AG20443 (cell line): ENCODE measurements at regions not wholly inside any gene's neighbourhood (a gene's known extent, or its start where the extent isn't known, plus 50 kb on each side); places are given as distances from the start of the nearest gene placed in this dataset.

ENCODE experiments used
- DNase-seq: peaks from one replicate; pipeline ENCODE4 v3.0.0; 2012; ENCODE audit warnings: low spot score, mixed read lengths

DNA sequence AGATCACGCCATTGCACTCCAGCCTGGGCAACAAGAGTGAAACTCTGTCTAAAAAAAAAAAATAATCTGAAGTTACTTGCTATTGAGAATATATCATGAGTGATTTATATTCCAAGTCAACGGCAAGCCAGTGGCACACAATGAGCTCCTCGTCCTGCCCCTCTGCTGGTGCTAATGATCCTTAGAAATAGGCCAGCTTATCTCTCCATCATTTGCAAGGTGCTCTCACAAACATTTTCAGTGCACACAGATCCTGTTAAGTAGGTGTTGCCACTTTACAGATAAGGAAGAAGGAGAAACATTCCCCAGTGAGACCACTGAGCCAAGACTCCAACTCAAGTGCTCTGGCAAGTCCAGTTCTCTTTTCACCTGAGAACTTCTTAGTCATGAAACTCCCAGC is 91.3 kb upstream of the GPR45 start:
- no peak for DNase-seq

DNA sequence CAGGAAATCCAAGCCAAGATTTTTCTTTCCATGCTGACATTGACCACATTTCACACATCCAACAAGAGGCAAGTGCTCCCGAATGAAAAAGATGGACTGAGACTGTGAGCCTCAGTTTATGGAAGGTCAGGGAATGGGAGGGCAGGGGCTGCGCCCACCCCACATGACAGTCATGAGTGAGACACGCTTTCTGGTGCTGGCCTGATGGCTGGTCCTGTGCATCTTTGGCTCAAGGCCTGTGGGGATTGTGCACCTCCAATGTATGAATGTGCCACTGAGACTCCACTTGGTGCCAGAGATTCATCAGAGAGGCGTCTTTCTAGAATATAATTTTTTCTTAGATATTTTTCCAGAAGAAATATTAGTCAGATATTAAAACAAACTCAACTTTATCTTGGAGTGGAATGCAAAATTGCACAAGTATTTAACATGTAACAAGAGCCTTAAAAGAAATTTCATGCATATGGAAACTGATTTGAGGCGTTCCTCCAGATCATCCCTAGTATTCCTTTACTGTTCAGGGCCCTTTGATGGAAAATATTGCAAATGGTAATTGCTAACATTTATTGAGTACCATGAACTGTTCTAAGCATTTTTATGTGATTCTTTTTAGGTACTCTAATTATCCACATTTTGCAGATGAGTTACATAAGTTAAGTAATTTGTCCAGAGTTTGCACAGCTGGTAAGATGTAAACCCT is 87.3 kb upstream of the GPR45 start:
- no peak for DNase-seq

DNA sequence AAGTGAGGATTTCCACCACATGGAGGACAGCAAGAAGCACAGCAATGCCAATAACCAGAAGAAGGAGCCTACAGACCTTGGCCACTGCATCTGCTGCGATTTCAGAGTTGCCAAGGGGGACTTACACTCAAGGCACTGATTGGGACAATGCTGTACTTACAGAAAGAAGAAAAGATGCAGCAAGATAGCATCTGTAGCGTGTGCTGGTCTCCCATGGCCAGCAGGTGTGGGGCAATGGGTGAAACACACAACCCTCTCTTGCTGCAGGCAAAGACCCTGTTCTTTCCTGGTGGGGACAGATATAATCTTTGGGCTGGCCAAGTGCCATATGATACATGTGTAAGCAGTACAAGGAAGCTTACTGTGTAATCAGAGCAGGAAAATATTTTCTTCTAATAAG is 85.4 kb upstream of the GPR45 start:
- DNase-seq, result no peak

DNA sequence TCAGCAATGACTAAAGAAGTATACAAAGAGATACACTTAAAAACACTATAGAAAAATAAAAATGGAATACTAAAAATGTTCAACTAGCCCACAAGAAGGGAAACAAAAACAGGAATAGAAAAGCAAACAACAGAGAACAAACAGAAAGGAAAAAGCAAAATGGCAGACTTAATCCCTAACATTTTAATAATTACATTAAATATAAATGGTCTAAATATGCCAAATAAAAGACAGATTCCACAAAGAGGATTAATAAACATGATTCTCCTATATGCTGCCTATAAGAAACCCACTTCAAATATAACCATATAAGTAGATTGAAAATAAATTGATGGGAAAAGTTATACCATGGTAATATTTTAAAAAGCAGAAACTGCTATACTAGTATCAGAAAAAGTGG is 83.5 kb upstream of the GPR45 start:
- no peak for DNase-seq

DNA sequence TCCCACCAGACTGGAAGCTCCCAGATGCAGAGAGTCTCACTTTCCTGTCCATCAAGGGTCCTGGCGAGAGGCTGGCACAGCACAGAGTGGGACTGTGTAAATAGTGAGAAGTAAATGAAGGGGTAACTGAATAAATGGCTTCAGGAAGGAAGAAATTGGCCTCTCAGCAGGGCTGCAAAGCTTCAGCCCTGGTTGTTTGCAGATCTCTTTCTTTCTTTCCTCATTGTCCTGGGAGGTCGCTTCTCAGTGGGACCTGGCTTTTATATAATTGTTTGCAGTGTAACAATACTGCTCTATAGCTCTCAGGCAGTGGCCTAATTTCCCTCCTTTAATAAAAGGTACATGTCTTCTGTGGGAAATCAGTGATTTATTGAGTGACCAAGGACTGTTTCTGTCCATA is 74.9 kb upstream of the GPR45 start:
- DNase-seq, result no peak

DNA sequence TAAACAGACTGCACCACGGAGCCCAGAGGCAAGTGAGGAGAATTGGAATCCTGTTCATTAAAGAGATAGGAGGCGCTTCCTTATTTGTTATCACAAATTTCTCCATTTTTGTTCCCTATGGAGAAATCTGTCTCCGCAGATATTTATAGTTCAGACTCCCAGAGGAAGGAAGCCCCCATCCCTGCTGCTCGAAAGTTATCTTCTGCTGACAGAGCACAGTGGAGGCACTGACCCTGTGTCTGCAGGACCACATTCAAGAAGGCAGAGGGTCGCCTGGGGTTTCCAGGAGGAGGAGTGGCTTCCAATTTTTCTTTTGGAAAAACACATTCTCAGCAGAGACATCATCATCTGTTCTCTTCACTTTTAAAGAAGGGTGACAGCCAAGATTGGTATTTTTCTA is 73.0 kb upstream of the GPR45 start:
- no peak for DNase-seq

DNA sequence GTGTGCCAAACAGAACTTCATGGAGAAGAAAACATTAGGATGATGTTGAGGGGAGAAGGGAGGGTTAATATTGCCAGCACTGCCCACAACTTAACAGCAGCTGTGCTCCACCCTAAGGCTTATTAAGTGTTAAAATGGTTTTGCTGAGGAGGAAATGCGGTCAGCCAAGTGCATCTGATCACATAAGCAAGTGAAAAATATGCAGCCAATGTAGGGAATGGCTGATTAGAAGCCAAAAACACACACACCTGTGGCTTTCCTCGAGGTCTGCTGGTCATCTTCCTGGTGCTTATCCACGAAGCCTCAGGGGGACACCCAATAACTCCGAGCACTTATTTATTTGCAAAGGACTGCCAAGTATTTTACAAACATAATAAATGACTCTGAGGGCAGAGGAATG is 66.3 kb upstream of the GPR45 start:
- DNase-seq, result no peak

DNA sequence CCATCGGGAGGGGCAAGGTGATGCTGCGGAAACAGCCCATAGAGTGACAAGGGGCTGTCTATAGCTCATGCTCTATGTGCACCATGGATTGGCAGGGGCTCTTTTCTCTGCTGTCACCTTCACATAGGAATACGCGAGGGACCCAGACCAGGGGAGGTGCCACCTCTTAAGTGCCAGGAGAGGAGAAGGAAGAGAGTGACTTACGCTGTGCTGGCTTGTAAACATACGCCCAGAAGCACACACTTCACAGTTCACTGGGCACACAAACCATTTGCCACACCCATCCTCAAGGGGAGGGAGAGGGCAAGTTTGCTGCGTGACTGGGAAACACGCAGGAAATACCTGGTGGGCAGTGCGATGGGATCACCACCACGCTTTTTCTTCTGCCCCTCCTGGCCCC is 65.1 kb upstream of the GPR45 start:
- DNase-seq, result no peak

DNA sequence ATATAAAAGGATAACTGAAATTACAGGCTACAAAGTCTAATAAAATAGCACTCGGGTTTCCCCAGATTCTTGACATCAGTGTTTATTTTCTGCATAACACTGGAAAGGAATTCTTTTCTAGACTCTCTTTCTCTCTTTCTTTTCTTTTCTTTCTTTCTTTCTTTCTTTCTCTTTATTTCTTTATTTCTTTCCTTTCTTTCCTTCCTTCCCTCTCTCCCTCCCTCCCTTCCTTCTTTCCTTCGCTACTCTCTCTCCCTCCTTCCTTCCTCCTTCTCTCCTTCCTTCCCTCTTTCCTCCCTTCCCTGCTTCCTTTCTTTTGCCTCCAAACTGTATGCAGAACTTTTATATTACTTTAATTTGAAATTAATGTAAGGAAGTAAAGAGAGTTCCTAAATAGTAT is 64.5 kb upstream of the GPR45 start:
- DNase-seq, result no peak

DNA sequence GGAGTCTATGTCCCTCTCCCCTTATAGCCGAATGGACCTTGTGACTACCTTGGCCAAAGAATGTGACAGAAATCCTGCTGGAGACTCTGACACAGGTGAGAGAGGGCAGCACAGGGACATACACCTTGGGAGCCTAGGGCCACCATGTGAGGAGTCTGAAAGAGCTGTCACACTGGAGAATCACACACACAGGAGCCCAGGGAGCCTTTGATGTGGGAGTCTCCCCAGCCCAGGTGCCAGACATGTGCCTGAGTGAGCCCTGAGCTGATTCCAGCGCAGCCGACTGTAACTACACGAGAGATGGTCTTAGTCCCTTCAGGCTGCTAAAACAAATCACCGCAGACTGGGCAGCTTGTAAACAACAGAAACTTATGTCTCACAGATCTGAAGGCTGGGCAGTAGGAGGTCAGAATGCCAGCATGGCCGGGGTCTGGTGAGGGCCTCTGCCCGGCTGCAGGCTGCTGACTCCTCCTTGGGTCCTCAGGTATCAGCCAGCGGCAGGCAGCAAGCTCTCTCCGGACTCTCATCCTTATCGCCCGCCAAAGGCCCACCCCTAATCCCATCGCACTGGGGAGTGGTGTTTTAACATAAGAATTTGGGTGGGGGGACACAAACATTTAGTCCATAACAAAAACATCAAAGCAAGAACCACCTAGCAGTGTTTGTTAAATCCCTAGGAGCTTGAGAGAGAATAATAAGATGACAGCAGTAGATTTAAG is 63.8 kb upstream of the GPR45 start:
- no peak for DNase-seq

DNA sequence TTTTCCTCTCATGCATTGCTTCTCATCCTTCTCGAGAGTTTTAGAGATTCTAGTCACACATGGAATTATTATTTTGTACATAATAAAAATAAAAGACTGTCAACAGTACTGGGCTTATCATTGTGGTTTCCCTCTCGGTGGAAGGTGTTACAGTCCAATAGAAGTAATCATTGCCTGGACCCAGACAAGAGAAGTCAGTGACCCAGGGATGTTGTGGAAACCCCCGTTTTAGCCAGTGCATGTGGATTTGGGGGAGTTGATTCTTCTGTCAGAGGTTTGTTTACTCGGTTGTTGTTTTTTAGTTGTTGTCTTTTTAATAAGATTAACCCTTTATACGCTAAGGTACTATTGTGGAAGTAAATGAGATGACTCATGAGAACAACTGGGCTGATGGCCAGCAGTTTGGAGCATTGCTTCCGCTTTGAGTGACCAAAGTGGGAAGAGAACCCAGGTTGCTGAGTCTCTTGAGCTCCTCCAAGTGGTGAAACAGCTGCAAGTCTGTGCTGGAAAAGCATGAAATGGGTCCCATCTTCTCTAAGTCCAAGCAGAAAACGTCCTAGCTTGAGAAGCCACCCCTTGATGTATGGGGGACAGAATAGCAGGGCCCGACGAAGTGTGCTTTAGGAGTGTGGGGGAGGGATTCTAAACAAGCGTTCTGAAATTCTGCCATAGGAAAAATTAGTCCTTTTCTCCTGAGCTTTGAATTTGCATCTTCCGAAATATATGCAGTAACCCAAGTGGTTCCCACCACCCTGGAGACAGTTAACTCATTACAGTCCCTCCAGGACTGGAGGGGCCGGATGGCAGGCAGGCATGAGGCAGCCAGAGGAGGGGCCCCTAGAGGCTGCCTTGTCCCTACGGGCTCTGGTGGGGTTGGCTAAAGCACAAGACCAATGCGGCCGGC is 61.8 kb upstream of the GPR45 start:
- peak; percentile 54 for DNase-seq

DNA sequence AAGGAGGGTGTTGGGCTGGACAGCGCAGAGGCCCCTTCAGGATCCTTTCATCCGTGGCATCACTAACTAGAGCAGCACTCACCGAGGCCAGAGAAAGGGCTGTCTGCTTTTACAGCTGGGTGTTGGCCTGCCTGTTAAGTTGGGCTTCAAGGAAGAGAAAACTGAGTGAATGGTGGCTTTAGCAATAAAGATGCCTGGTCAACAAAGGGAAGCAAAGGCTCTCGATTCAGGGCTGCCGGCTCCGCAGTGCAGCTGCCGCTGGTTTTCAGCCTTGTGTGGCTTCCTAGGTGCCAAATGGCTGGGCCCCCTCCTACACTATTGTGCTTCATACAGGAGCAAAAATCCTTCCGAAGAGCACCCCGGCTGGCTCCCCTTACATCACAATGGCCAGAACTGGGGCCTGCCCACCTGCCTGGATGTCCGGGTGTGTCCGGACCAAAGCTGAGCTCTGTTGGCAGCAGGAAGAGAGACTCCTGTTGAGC is 61.0 kb upstream of the GPR45 start:
- no peak for DNase-seq

DNA sequence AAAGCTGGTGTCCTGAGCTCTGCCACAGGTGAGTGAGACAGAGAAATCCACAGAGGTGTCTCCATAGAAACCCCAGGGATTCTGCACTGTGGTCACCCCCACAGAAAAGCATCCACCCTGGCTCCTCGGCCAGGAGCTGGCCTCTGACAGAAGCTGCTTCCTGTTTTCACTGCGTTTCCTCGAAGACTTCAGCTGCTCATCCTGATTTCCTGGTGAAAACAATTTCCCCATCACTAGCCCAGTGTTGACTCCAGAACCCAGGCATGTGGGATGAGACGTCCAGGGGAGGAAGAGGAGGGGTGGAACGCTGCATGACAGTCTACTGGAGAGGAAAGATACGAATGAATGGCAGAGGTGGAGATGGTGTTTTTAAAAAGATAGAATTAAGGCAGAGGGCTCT is 60.3 kb upstream of the GPR45 start:
- no peak for DNase-seq

DNA sequence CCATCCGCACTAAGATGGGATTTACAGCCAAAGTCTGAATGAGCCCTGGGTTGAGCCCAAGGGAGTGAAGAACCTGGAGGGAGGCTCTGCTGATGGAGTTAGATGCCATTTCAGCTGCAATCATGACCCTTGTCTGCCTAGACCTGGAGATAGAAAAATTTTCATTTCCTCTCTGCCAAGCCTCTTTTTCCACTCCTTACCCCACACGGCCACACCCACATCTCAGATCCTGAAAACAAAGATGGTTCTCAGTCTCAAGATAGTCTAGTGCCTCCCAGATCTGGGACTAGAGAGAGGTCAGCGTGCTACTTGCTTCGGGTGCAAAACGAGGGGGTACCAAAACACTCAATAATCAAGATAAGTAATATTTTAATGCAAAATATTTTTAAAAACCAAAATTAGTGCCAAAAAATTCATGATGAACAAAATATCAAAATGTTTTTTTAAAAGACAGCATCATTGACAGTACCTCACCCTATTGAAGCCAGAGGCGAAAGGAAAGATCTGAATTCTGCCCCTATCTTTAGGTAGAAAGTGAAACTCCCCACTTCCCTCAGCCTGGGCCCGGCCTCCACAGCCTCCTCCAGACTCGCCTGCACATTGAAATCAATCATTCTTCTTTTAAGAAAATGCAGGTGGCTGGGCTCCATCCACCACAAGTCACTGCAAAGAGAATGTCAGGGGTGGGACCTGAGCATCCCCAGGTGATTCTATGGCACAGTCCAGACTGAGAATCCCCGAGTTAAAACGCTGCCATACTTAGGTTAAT is 57.8 kb upstream of the GPR45 start:
- no peak for DNase-seq

DNA sequence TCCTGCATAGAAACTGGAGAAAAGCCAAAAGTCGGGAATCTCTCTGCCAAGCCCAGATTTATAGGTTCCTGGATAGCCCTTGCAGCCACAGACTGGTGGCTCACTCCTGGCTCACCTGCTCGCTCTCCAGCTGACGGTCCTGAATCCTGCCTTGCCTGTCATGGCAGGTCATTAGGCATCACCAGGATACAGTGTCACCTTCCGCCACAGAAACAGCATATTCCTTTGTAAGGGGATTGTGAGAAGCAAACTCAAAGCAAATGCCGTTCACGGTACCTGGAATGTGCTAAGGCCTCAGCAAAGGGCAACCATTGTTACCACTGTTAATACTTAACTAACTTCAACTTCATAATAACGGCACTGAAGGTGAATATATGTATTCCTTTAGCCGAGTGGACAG is 57.1 kb upstream of the GPR45 start:
- DNase-seq, result no peak

DNA sequence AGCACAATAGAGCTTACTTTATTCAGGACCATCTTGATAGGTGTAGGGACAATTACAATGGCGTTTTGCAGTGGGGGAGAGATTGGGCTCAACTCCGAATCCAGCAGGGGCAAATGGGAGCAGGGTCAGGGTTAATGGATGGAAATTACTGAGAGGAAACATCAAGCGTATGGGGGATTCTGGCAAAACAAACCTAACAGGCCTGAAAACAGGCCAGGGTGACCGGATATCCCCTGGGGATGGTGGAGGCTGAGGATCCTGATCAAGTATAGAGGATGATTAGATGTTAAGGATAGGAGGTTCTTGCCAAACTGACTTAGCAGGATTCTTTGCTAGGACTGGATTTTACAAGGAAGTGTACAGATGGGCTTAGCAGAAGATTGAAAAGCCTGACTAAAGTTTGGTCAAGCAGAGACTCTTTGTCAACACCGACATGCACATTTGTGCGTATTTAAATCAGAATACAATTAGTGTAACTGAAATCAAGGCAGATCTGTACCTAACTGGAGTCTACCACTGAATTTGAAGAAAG is 54.5 kb upstream of the GPR45 start:
- DNase-seq, result no peak

DNA sequence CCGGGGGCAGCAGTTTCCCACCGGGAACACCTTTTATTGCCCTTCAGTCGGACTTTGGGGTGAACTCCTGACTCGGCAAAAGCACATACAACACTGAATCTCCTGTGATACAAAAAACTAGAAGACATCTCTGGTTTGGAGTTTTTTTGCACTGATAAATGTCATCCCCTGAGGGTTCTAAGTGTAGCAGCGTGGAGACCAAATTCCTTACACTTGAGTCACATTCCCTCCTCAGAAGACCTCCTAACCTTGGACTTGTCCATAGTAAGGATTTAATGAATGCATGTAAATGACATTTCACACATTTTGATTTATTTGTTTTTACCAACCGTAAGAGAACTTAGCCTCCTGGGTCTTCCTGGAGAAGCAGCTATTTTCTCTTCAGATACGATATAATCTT is 54.0 kb upstream of the GPR45 start:
- no peak for DNase-seq

DNA sequence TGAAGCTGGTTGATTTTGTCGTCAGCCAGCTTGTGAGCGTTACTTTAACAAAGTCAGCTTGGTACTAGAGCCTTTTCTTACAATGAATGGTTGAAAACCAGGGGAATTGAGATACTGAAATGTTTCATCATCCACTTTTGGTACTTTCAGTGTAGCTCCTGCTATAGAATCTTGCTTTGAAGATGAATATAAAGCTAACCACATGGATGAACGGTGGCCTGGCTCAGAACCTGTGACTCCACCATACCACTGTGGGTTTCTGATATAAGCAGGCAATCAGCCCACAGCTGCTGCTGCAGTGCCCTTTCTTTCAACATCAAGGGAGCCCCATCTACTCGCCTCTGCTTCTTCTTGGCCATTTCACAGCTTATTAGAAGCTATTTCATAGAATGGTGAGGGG is 53.2 kb upstream of the GPR45 start:
- no peak for DNase-seq
